DOHH2 (cell line): ENCODE measurements at regions not wholly inside any gene's neighbourhood (a gene's known extent, or its start where the extent isn't known, plus 50 kb on each side); places are given as distances from the start of the nearest gene placed in this dataset.

Experiments
- H3F3A ChIP-seq: fragments of 200-600 bp; sonication (generic), shearing (Covaris generic); 2 replicates; pipeline ENCODE4 v1.6.0; 2016; ENCODE audit warnings: antibody characterized with exemption, mild to moderate bottlenecking; ENCODE audit not compliant: control insufficient read depth, insufficient read depth
- H3K27ac ChIP-seq: fragments of 200-600 bp; sonication (generic); 2 replicates; pipeline ENCODE4 v1.5.1; 2014; ENCODE audit warnings: low read depth, mild to moderate bottlenecking, low read length, moderate library complexity
- H3K27me3 ChIP-seq: fragments of 200-600 bp; sonication (generic); 2 replicates; pipeline ENCODE4 v1.6.1; 2014; ENCODE audit warnings: mild to moderate bottlenecking, low read length, mixed read lengths; ENCODE audit not compliant: control insufficient read depth
- H3K36me3 ChIP-seq: fragments of 200-600 bp; sonication (generic); 2 replicates; pipeline ENCODE4 v1.6.1; 2014; ENCODE audit warnings: mild to moderate bottlenecking, low read length, moderate library complexity, mixed read lengths; ENCODE audit not compliant: control insufficient read depth
- H3K4me1 ChIP-seq: fragments of 200-600 bp; sonication (generic); 2 replicates; pipeline ENCODE4 v1.6.1; 2014; ENCODE audit warnings: mild to moderate bottlenecking, low read length, mixed read lengths; ENCODE audit not compliant: control insufficient read depth
- H3K4me2 ChIP-seq: fragments of 200-600 bp; sonication (generic); 2 replicates; pipeline ENCODE4 v1.6.0; 2014; ENCODE audit warnings: mild to moderate bottlenecking, low read length, moderate library complexity
- H3K4me3 ChIP-seq: fragments of 200-600 bp; sonication (generic); 2 replicates; pipeline ENCODE4 v1.5.1; 2014; ENCODE audit warnings: mild to moderate bottlenecking, low read length, mixed read lengths
- H3K79me2 ChIP-seq: fragments of 200-600 bp; sonication (generic); 2 replicates; pipeline ENCODE4 v1.6.1; 2014; ENCODE audit warnings: mild to moderate bottlenecking, low read length, mixed read lengths; ENCODE audit not compliant: control insufficient read depth
- H3K9me2 ChIP-seq: fragments of 200-600 bp; sonication (generic); replicated peaks from 2 replicates; pipeline ENCODE4 v1.6.1; 2014; ENCODE audit warnings: mild to moderate bottlenecking, low read length, mixed read lengths; ENCODE audit not compliant: control insufficient read depth
- H3K9me3 ChIP-seq: fragments of 200-600 bp; sonication (generic); 2 replicates; pipeline ENCODE4 v1.6.1; 2014; ENCODE audit warnings: antibody characterized with exemption, low read length, mixed read lengths; ENCODE audit not compliant: control insufficient read depth, insufficient read depth
- H4K20me1 ChIP-seq: fragments of 200-600 bp; sonication (generic); 2 replicates; pipeline ENCODE4 v1.6.0; 2014; ENCODE audit warnings: low read depth, mild to moderate bottlenecking, antibody characterized with exemption, low read length, moderate library complexity; ENCODE audit not compliant: control insufficient read depth, insufficient read depth
- EZH2phosphoT487 ChIP-seq: fragments of 200-600 bp; sonication (generic); IDR thresholded peaks from 2 replicates; pipeline ENCODE4 v1.6.1; 2017; ENCODE audit warnings: borderline replicate concordance, mild to moderate bottlenecking, antibody characterized with exemption, low read length, moderate library complexity, mixed read lengths
- TF ChIP-seq, protein P1 (sequence below): fragments of 200-600 bp; sonication (generic); IDR thresholded peaks from one replicate; pipeline ENCODE4 v1.5.1; 2014; ENCODE audit warnings: antibody characterized with exemption, mild to moderate bottlenecking, low read depth, low read length; ENCODE audit not compliant: poor library complexity, severe bottlenecking

DNA sequence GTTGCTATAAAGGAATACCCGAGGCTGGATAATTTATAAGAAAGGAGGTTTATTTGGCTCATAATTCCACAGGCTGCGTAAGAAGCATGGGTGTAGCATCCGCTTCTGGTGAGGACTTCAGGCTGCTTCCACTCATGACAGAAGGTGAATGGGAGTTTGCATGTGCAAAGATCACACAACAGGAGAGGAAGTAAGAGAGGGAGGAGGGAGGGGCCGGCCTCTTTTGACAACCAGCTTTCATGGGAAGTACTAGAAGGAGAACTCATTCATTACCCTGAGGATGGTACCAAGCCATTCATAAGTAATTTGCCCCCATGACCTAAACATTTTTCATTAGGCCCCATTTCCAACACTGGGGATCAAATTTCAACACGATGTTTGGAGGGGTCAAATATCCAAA, 386.8 kb upstream of the NETO1 start:
- Histone ChIP-seq H4K20me1 (no peaks in the 10 kb centered on the region), H3K9me3 (no peaks in the 10 kb centered on the region)
- TF ChIP-seq, protein P1, sequence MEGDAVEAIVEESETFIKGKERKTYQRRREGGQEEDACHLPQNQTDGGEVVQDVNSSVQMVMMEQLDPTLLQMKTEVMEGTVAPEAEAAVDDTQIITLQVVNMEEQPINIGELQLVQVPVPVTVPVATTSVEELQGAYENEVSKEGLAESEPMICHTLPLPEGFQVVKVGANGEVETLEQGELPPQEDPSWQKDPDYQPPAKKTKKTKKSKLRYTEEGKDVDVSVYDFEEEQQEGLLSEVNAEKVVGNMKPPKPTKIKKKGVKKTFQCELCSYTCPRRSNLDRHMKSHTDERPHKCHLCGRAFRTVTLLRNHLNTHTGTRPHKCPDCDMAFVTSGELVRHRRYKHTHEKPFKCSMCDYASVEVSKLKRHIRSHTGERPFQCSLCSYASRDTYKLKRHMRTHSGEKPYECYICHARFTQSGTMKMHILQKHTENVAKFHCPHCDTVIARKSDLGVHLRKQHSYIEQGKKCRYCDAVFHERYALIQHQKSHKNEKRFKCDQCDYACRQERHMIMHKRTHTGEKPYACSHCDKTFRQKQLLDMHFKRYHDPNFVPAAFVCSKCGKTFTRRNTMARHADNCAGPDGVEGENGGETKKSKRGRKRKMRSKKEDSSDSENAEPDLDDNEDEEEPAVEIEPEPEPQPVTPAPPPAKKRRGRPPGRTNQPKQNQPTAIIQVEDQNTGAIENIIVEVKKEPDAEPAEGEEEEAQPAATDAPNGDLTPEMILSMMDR = no peak
- TF ChIP-seq EZH2phosphoT487 = no peak

DNA sequence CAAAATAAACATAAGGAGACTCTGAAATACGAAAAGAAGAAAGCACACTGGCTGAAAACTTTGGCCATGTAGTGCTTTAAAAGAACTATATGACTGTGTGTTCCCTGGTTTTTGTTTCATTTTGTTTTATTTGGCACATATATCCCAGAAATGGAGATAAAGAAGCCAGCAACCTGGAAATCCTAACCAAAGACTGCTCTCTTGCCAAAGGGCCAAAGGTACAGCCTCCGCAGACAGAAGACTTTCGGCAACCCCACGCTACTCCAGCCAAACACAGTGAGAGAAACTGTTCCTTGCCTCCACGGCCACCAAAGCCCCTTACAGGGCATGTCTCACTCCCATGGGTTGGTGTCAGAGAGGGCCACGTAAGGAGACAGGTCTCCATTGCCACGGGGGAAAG, 381.2 kb upstream of the NETO1 start:
- H3K9me3 ChIP-seq = no peaks in the 10 kb centered on the region

More for the DNA sequence above, 386.8 kb upstream of the NETO1 start:
- H3K27ac ChIP-seq = no peak overlapping the region
- no peaks in the 10 kb centered on the region for H3K79me2 ChIP-seq
- no peaks in the 10 kb centered on the region for H3K9me2 ChIP-seq
- no peaks in the 10 kb centered on the region for H3F3A ChIP-seq
- H3K36me3 ChIP-seq = no peaks in the 10 kb centered on the region
- H3K27me3 ChIP-seq = no peaks in the 10 kb centered on the region
- no peak overlapping the region for H3K4me3 ChIP-seq
- no peaks in the 10 kb centered on the region for H3K4me1 ChIP-seq
- no peak overlapping the region for H3K4me2 ChIP-seq

DNA sequence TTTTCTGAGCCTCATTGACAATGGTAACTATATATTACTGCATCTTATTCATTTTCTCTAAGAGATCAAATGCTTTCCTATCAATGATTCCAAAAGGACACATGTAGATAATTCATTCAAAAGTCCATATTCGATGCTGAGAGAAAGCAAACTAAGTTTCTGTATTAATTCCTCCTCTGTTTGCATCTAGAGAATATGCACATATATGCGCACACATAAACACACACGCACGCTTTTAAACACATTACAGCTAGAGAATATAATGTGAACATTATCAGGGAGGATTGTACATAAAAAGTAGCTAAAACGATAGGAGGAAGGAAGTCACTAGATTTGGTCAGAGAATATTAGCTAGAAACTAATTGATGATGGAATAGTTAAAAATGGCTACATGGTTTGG, 379.0 kb upstream of the NETO1 start:
- H3K4me1 ChIP-seq = no peaks in the 10 kb centered on the region
- H4K20me1 ChIP-seq = no peaks in the 10 kb centered on the region
- no peak overlapping the region for H3K27ac ChIP-seq
- no peak overlapping the region for H3K4me3 ChIP-seq
- H3K9me2 ChIP-seq = no peaks in the 10 kb centered on the region
- H3K36me3 ChIP-seq = no peaks in the 10 kb centered on the region
- TF ChIP-seq, protein P1 = no peak
- TF ChIP-seq EZH2phosphoT487 = no peak
- no peaks in the 10 kb centered on the region for H3F3A ChIP-seq
- no peaks in the 10 kb centered on the region for H3K9me3 ChIP-seq
- no peak overlapping the region for H3K4me2 ChIP-seq
- no peaks in the 10 kb centered on the region for H3K27me3 ChIP-seq
- H3K79me2 ChIP-seq = no peaks in the 10 kb centered on the region

More for the DNA sequence above, 381.2 kb upstream of the NETO1 start:
- H3K27me3 ChIP-seq = no peaks in the 10 kb centered on the region
- no peak overlapping the region for H3K4me3 ChIP-seq
- no peak overlapping the region for H3K27ac ChIP-seq
- no peak overlapping the region for H3K4me2 ChIP-seq
- H3K9me2 ChIP-seq = no peaks in the 10 kb centered on the region
- H3F3A ChIP-seq = no peaks in the 10 kb centered on the region
- no peaks in the 10 kb centered on the region for H3K36me3 ChIP-seq
- H4K20me1 ChIP-seq = no peaks in the 10 kb centered on the region
- H3K79me2 ChIP-seq = no peaks in the 10 kb centered on the region
- no peaks in the 10 kb centered on the region for H3K4me1 ChIP-seq
- TF ChIP-seq, protein P1 = no peak
- TF ChIP-seq EZH2phosphoT487 = no peak

DNA sequence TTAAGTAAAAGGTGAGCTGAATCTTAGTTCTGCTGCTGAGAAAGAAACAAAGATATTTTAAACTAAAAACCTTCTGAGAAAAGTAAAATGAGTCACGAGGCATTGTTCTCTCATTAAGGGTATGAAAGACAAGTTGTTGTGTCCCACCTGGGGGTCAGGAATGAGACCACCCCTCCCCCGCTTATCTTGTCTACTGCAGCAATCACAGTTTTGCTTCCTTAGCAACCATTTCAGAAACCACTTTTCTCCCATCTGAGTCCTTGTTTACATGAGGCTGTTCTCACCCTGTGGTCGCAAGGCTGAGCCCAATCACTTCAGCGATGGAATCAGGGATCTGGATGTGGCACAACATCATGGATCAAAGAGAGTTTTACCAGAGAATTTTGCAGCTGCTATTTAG, 377.6 kb upstream of the NETO1 start:
- Histone ChIP-seq H3K4me1 (no peaks in the 10 kb centered on the region), H3K36me3 (no peaks in the 10 kb centered on the region), H3K9me3 (no peaks in the 10 kb centered on the region), H3F3A (no peaks in the 10 kb centered on the region), H3K4me2 (no peak overlapping the region), H3K9me2 (no peaks in the 10 kb centered on the region), H3K27ac (no peak overlapping the region), H3K79me2 (no peaks in the 10 kb centered on the region), H3K27me3 (no peaks in the 10 kb centered on the region), H3K4me3 (no peak overlapping the region), H4K20me1 (no peaks in the 10 kb centered on the region)
- TF ChIP-seq, protein P1 = no peak
- no peak for TF ChIP-seq EZH2phosphoT487
